PC-3 (cell line): ENCODE measurements at regions not wholly inside any gene's neighbourhood (a gene's known extent, or its start where the extent isn't known, plus 50 kb on each side); places are given as distances from the start of the nearest gene placed in this dataset.

Experiments used
- ATAC-seq: fragments of 200-7000 bp; cut with Tn5 transposase; 2 replicates; pipeline ENCODE4 v1.9.1; 2020; ENCODE audit warnings: mild to moderate bottlenecking, moderate library complexity
- BruUV-seq: library from RNA; stranded (reverse); fragments of 400-500 nt; replicated peaks from 2 replicates; lab custom pipeline; 2021; lab: Mats Ljungman, UMichigan
- CTCF ChIA-PET: fragments of 300-600 bp; sonication (Branson Sonifier 250); formaldehyde crosslinking; loops from one replicate; lab custom pipeline; 2022; ENCODE audit warnings: antibody characterized with exemption; lab: Charles Lee
- POLR2A ChIA-PET: fragments of 300-600 bp; sonication (Branson Sonifier 250); formaldehyde crosslinking; loops from one replicate; lab custom pipeline; 2022; ENCODE audit warnings: antibody characterized with exemption; ENCODE audit not compliant: unreplicated experiment; lab: Charles Lee
- DNase-seq: peaks from one replicate; pipeline ENCODE4 v3.0.0-alpha.2; 2015
- H2AFZ ChIP-seq: fragments of 300-600 bp; sonication (generic); 2 replicates; pipeline ENCODE4 v1.6.0; 2016; ENCODE audit warnings: antibody characterized with exemption, low read length
- H3F3A ChIP-seq: fragments of 300-600 bp; sonication (generic); one replicate; pipeline ENCODE4 v1.6.0; 2017; ENCODE audit warnings: antibody characterized with exemption, low read length, control low read depth, mild to moderate bottlenecking; ENCODE audit not compliant: unreplicated experiment
- H3K27ac ChIP-seq: fragments of 300-600 bp; sonication (generic); 2 replicates; pipeline ENCODE4 v1.5.1; 2016; ENCODE audit warnings: mild to moderate bottlenecking, low read length
- H3K27me3 ChIP-seq: fragments of 300-600 bp; sonication (generic); 2 replicates; pipeline ENCODE4 v1.6.1; 2016; ENCODE audit warnings: low read length, mixed read lengths
- H3K36me3 ChIP-seq: fragments of 300-600 bp; sonication (generic); 2 replicates; pipeline ENCODE4 v1.6.1; 2016; ENCODE audit warnings: low read depth, mixed run types, low read length, mixed read lengths
- H3K4me1 ChIP-seq: fragments of 300-600 bp; sonication (generic); 2 replicates; pipeline ENCODE4 v1.5.1; 2016; ENCODE audit warnings: low read length; ENCODE audit not compliant: insufficient read depth
- H3K4me2 ChIP-seq: fragments of 300-600 bp; sonication (generic); 2 replicates; pipeline ENCODE4 v1.6.0; 2016; ENCODE audit warnings: low read length
- H3K4me3 ChIP-seq: fragments of 300-600 bp; sonication (generic); 2 replicates; pipeline ENCODE4 v1.5.1; 2016; ENCODE audit warnings: mild to moderate bottlenecking, low read length, mixed read lengths
- H3K79me2 ChIP-seq: fragments of 300-600 bp; sonication (generic); 2 replicates; pipeline ENCODE4 v1.6.1; 2017; ENCODE audit warnings: low read length, mixed read lengths
- H3K9ac ChIP-seq: fragments of 300-600 bp; sonication (generic); 2 replicates; pipeline ENCODE4 v1.6.0; 2016; ENCODE audit warnings: mild to moderate bottlenecking, low read length
- H3K9me2 ChIP-seq: fragments of 300-600 bp; sonication (generic); replicated peaks from 2 replicates; pipeline ENCODE4 v1.6.1; 2016; ENCODE audit warnings: mixed run types, low read length, mixed read lengths
- H3K9me3 ChIP-seq: fragments of 300-600 bp; sonication (generic); 2 replicates; pipeline ENCODE4 v1.6.1; 2016; ENCODE audit warnings: low read length, mixed read lengths
- H4K20me1 ChIP-seq: fragments of 300-600 bp; sonication (generic); 2 replicates; pipeline ENCODE4 v1.6.1; 2016; ENCODE audit warnings: low read length, mixed read lengths
- EZH2 ChIP-seq: fragments of 300-600 bp; sonication (generic); IDR thresholded peaks from one replicate; pipeline ENCODE4 v1.6.1; 2017; ENCODE audit warnings: antibody characterized with exemption, mild to moderate bottlenecking, low read length; ENCODE audit not compliant: unreplicated experiment
- EZH2phosphoT487 ChIP-seq: fragments of 300-600 bp; sonication (generic); IDR thresholded peaks from 2 replicates; pipeline ENCODE4 v1.6.1; 2018; ENCODE audit warnings: mild to moderate bottlenecking, antibody characterized with exemption, low read length, borderline replicate concordance
- intact Hi-C: fragments of 100-400 bp; cut with micrococcal nuclease; formaldehyde crosslinking; loops from 2 replicates; pipeline ENCODE4 v1.9.0; 2023
- TF ChIP-seq, protein P1 (sequence below): fragments of 300-600 bp; sonication (generic); conservative IDR thresholded peaks from 2 replicates; pipeline ENCODE4 v1.5.1; 2017; ENCODE audit warnings: antibody characterized with exemption, low read depth, mild to moderate bottlenecking, low read length

DNA sequence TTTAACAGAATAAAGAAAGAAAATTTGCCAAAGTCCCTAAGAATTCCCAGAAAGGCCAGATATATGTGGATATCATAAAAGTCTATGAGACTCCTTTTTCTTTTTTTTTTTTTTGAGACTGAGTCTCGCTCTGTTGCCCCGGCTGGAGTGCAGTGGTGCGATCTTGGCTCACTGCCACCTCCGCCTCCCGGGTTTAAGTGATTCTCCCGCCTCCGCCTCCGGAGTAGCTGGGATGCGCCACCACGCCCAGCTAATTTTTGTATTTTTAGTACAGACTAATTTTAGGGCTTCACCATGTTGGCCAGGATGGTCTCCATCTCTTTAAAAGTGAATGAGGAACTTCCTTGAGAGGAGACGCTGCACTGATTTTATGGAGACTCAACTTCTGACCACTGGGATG, 335.2 kb downstream of the FBXO15 start:
- H3K4me2 ChIP-seq = no peak overlapping the region
- no peak overlapping the region for H3K4me3 ChIP-seq
- H3K9ac ChIP-seq = no peak overlapping the region
- BruUV-seq = no TSS peak
- no peaks in the 10 kb centered on the region for H3K9me2 ChIP-seq
- no peaks in the 10 kb centered on the region for H3K36me3 ChIP-seq
- H3K27me3 ChIP-seq = no peaks in the 10 kb centered on the region
- intact Hi-C loops = no loop called here
- H3K4me1 ChIP-seq = no peaks in the 10 kb centered on the region
- H3K27ac ChIP-seq = no peak overlapping the region
- no peak overlapping the region for H2AFZ ChIP-seq
- TF ChIP-seq EZH2phosphoT487 (no peak), EZH2 (no peak)
- TF ChIP-seq, protein P1, sequence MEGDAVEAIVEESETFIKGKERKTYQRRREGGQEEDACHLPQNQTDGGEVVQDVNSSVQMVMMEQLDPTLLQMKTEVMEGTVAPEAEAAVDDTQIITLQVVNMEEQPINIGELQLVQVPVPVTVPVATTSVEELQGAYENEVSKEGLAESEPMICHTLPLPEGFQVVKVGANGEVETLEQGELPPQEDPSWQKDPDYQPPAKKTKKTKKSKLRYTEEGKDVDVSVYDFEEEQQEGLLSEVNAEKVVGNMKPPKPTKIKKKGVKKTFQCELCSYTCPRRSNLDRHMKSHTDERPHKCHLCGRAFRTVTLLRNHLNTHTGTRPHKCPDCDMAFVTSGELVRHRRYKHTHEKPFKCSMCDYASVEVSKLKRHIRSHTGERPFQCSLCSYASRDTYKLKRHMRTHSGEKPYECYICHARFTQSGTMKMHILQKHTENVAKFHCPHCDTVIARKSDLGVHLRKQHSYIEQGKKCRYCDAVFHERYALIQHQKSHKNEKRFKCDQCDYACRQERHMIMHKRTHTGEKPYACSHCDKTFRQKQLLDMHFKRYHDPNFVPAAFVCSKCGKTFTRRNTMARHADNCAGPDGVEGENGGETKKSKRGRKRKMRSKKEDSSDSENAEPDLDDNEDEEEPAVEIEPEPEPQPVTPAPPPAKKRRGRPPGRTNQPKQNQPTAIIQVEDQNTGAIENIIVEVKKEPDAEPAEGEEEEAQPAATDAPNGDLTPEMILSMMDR = no peak
- CTCF ChIA-PET = no interaction called here
- no peaks in the 10 kb centered on the region for H3F3A ChIP-seq
- POLR2A ChIA-PET = no interaction called here
- no peaks in the 10 kb centered on the region for H3K79me2 ChIP-seq
- no peak for ATAC-seq
- no peak for DNase-seq
- no peaks in the 10 kb centered on the region for H3K9me3 ChIP-seq
- no peaks in the 10 kb centered on the region for H4K20me1 ChIP-seq

DNA sequence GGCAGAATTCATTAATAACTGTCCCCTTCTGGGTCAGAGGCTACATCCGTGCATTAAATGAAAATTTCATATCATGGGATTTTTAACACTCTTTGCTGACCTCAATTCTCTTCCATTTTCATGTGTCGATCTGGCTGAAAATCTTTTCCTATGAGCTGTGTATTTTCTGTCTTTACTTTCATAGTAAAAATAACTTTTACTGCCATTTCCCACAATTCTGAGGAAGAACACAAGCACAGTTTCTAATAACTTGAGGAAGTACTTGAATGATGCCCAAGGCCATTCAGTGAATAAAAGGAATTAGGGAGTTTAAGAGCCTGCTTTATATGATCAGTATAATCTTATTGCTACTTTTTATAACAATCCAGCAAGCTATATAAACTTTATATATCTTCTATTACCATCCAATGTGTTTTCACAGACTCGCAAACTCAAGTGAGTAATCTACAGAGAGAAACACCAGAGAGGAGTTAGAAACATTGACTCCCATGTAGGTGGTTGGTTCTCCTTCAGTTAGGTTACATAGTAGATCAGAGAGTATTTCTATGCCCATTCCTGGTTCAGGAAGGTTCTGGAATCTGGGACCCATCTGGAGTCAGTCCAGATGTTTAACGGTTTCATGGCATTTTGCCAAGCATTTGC, 340.0 kb downstream of the FBXO15 start:
- intact Hi-C loops = no loop called here
- Histone ChIP-seq H3K79me2 (no peaks in the 10 kb centered on the region), H3F3A (no peaks in the 10 kb centered on the region), H3K36me3 (no peaks in the 10 kb centered on the region), H3K27ac (no peak overlapping the region), H3K27me3 (no peaks in the 10 kb centered on the region), H4K20me1 (no peaks in the 10 kb centered on the region), H3K9ac (no peak overlapping the region), H3K9me3 (no peaks in the 10 kb centered on the region), H3K4me1 (no peaks in the 10 kb centered on the region), H3K9me2 (no peaks in the 10 kb centered on the region), H3K4me3 (no peak overlapping the region), H2AFZ (no peak overlapping the region), H3K4me2 (no peak overlapping the region)
- BruUV-seq = no TSS peak
- CTCF ChIA-PET = no interaction called here
- POLR2A ChIA-PET = no interaction called here
- ATAC-seq (peak; percentile 92), DNase-seq (no peak)
- TF ChIP-seq EZH2 (no peak), EZH2phosphoT487 (no peak)
- TF ChIP-seq, protein P1 = no peak

DNA sequence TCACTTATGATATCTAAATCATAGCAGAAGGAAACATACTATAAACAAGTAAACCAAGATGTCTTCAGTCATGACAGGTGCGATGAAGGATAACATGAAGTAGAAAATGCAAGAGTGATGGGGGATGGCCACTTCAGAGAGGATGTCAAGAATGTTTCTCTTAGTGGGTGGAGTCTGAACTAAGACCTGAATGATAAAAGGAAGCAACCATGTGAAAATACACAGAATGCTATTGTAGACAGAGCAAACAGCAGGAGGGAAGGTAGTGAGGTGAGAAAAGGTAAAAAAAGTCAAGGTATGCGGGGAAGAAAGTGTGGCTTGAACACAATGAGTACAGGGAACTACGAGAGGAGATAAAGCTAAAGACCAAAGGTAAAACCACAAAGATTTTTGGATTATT, 341.6 kb downstream of the FBXO15 start:
- Histone ChIP-seq H3F3A (no peaks in the 10 kb centered on the region), H3K36me3 (no peaks in the 10 kb centered on the region), H3K9me3 (no peaks in the 10 kb centered on the region), H3K4me2 (no peak overlapping the region), H3K4me3 (no peak overlapping the region), H4K20me1 (no peaks in the 10 kb centered on the region), H3K27ac (no peak overlapping the region), H3K9me2 (no peaks in the 10 kb centered on the region), H3K4me1 (no peaks in the 10 kb centered on the region), H2AFZ (no peak overlapping the region), H3K27me3 (no peaks in the 10 kb centered on the region), H3K79me2 (no peaks in the 10 kb centered on the region), H3K9ac (no peak overlapping the region)
- POLR2A ChIA-PET = no interaction called here
- no peak for DNase-seq
- intact Hi-C loops = no loop called here
- ATAC-seq = no peak
- CTCF ChIA-PET = no interaction called here
- BruUV-seq = no TSS peak
- TF ChIP-seq EZH2phosphoT487 (no peak), EZH2 (no peak)
- TF ChIP-seq, protein P1 = no peak
